Muscle of back (tissue), 3 donors: ENCODE measurements at regions not wholly inside any gene's neighbourhood (a gene's known extent, or its start where the extent isn't known, plus 50 kb on each side); places are given as distances from the start of the nearest gene placed in this dataset.
"Not testable (repeated sequence)": the region's sequence is repeated elsewhere in the genome, so short reads cannot be mapped to it uniquely, and the experiment has no call there.

Source experiments
- DNase-seq, 3 donors: peaks; one replicate each; pipeline versions ENCODE4 v3.0.0 to v3.0.0-alpha.2; 2013

DNA sequence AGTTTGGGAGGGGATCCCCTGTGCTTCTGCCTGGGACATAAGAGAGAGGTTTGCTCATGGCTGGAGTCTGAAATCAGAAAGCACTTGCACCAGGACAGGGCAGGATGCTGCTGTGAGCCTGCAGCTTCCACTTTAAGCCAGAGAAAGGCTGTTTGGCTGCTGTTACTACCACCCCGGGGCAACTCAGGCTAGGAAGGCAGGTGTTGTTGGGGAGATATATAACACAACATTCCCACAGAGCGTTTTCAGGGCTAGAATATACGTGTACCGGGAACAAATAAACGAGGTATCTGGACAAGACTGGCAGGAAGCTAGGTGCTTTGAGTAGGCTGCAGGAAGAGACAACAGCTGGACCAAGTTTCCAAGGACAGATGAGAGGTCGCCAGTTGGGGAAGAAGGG lies 313.3 kb upstream of the CCL2 start:
- no peak for DNase-seq

DNA sequence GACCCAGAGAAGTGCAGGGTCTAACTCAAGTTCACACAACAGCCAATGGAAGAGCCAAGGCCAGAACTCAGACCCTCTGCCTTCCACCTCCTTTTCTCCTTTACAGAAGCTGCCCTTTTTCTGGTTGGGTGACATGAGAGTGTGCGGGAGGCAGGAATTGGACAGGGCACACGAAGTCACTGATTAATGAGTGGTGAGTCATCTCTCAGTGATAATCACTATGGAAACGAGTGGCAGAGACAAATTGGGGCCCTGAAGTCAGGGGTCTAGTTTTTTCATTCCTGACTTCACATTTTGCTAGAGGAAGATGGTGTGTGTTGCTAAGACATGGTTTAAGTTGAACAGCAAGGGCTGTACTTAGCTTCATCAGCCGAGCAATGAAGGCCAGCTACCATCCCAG lies 312.7 kb upstream of the CCL2 start:
- no peak for DNase-seq

DNA sequence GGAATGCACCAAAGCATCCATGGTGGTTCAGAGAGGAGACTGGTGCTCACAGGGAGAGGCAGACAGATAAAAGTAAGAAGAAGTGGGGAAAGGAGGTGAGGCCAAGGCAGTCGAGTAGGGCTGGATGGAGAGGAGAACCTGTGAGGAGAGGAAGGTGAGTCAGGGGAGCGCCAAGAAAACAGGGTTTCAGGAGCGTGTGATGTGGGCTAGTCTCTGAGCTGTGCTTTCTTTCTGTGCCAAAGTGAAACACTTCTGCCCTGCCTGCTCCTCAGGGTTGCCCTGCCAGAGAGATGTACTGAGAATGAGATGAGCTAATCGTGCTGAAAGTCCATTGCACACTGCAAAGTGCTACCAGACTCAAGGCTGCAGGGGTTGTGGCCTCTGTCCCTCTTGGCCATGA lies 310.7 kb upstream of the CCL2 start:
- no peak for DNase-seq

DNA sequence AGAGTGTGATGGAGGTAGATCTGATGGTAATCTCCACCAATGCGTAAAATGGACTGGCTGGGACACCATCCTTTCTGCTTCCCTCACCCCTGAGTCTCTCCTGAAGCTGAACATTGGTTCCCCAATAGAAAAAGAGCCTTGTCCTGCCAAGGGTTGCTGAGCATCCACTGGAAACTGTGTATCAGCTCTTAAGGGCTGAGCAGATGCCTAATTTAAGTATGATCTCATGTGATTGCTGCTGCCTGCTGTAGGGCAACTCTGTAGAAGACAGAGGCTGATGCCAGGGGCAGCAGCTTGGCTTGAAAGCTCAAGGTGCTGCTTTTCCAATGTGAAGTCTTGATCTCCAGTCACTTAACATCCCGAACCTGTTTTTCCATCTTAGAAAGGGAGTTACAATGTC lies 310.3 kb upstream of the CCL2 start:
- no peak for DNase-seq

DNA sequence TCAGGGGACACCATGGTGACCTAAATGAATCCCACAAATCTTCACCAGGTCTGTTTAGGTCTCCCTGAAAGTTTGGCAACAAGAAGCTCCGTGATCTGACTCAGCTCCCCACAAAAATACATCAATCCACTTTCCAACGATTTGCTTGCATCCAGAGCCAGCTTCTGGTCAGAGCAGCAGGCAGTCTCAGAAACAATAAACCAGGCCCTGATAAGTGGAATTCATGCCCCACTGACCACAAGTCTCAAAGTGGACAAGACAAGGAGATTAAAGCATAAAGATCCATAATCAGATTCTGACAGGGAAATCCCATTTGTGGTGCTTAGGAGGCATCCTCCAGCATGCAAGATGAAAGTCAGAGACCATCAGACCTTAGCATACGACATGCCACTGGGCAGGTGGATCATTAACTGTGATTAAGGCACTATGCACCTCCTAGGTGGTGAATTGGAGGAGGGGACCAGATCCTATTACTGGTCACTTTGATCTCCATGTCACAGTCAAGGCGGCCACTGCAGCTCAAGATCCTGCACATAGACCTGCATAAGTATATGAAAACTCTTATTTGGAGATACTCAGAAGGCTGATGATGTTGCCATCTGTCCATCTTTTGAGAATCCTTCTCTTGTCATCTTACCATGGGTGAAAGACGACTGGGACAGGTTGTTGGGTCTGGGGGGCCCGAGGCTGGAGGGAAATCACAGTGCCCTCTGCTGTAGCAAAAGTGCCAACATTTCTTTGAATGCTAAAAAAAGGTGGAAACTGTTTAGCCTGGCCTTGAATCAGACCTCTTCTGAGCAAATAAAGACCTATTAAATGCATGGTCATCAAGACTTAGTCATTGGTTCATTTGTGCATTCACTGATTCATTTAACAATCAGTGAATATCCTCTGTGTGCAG lies 309.2 kb upstream of the CCL2 start:
- DNase-seq: no peak

DNA sequence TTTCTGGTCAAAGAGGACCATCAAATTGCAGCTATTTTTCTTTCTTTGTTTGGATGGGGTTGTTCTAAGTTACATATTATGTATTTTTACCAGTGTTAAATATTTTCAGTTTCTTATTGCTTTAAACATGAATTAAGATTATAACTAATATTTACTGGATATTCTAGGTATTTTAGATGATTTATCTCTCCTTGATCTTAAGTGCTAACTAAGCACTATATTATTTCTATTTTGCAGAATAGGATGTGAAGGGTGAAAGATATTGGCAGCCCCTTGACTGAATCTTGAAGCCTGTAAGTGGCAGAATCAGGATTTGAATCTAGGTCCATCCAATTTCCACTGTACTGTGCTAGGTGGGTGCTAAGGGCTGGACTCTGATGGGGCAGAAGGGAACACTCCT lies 307.3 kb upstream of the CCL2 start:
- DNase-seq: no peak

DNA sequence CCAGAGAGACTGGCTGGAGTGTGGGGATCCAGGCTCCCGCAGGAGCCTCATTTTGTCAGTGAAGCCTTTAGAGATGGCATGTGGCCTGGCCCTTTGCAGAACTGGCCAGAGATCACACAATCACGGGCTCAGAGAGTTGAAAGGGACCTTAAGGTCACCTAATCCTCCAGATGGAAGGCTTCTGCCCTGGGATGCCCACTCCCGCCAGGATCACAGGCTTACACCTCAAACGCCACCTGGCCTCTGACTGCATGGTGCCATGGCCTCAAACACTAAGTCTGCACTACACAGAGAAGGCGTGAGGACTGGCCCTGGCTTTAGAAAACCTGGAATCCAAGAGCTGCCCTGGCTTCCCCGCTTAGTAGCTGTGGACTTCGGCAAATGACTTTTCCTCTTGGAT lies 306.8 kb upstream of the CCL2 start:
- DNase-seq: no peak

DNA sequence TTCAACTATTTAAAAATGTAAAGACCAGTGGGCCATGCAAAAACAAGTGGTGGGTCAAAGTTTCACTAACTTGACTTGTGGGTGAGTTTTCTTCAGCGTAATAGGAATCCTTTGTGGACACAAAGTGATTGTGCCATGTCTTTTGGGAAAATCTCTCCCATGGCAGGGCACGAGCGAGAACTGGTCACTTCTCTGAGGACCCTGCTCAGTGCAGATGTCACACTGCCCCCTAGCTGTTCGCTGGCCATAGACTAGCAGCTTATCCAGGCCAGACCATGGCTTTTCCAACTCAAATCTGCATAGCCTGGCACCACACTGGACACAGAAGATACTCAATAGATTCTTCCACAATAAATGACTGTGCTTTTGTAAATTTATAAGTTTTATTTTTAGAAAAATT lies 306.0 kb upstream of the CCL2 start:
- no peak for DNase-seq

DNA sequence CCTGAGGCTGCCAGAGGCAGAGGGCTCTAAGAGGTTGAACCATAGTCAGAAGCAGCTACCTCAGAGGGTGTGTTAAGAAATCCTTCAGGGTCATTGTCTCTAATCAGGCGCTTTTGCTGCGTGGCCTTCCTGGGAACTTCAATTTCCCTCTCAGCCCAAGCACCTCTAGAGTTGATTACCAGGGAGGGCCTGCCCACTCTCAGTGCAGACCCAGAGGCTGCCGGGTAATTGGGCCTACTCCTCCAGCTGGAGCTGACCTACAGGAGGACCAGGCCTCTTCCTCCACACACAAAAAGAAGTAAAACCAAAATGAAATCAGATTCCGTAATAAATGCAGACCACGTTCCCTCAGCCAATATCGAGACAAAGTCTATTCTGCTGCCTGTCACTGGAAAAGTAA lies 305.0 kb upstream of the CCL2 start:
- DNase-seq: no peak

DNA sequence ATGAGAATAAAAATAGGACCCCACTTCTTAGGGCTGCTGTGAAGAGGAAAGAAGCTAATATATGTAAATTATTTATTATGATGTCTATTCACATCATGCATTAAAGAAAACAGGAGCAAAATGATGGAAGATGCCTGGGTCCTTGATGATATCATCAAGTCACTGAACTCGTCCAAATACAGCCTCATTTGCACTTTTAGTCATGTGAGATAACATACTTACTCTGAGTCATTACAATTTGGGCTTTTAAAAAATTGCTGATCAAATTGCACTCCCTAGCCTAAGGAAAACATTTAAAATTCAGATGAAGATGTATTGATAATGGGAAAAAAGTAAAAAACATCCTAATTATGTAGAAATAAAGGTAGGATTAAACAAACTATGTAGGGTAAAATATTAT lies 302.7 kb upstream of the CCL2 start:
- DNase-seq: no peak

DNA sequence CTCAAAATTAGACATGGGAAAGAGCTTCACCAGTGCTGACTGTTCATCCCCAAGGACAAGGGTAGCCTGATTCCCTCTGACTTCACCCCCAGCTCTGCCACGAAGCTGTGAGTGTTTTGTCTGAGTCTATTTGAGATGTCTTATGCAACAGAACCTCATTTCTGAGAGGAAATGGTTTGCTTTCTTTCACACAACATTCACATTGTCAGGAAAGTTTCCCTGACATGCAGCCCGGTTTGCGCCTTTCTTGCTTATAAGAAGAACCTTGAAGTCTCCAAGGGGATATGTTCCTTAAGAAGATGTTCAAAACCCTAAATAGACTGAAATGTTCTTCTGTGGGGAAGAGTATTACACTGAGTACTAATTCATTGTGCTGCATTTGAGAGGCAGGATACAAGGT lies 300.5 kb upstream of the CCL2 start:
- no peak for DNase-seq

DNA sequence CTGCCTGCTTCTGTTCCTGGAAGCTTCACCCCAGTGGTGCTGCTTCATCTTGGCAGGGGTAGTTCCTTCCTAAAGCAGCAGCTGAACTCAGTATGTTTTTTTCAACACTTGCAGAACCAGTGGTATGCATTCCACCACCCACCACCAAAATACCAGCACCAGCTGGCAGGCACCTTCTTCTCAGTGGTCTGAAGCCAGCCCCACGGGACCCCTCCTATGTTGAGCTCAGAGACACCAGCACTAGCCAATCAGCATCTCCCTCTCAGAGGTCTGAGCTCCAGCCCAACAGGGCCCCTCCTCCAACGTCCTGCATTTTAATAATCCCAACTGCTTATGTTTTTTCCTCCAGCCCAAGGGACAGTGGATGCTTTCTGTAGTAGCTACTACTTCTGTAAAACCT lies 299.6 kb upstream of the CCL2 start:
- no peak for DNase-seq

DNA sequence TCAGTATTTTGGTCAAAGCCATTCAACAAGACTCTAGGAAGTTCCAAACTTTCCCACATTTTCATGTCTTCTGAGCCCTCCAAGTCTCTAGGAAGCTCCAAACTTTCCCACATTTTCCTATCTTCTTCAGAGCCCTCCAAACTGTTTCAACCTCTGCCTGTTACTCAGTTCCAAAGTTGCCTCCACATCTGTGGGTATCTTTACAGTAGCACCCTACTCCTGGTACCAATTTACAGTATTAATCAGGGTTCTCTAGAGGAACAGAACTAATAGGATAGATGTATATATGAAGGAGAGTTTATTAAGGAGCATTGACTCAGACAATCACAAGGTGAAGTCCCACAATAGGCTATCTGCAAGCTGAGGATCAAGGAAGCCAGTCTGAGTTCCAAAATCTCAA lies 296.0 kb upstream of the CCL2 start:
- not testable (repeated sequence) for DNase-seq

DNA sequence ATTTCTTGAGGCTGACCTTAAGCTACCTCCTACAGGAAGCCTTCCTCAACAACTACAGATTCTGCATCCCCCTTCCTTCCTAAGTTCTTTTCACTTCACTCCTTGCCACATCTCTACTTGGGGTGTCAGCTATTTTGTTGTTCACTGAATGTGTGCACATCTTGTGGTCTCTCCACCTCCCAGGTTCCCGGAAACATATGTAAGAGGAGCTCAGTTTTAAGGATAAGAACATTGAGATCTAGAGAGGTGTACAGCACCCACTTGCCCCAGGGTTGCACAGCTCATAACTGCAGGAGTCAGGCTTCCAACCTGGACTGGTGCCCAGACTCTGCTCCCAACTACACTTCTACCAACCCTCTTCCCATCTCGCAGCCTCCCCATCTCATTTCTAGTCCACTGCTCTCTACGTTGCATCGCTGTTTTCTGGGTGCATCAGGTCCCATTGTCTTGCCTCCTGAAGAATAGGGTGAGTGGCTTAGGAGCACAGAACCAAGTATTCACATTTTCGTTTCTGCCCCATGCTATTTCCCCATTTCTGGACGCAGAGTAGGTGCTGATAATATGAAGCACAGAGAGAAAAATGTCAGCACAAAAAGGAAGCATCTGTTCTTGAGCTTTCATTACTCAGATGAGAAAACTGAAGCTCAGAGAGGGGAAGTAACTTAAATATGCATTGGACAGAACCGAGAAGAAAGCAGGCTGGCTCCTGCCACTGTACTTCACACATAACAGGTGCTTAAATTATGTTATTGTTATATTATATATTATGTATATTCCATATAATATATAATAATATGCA lies 292.0 kb upstream of the CCL2 start:
- DNase-seq: no peak

DNA sequence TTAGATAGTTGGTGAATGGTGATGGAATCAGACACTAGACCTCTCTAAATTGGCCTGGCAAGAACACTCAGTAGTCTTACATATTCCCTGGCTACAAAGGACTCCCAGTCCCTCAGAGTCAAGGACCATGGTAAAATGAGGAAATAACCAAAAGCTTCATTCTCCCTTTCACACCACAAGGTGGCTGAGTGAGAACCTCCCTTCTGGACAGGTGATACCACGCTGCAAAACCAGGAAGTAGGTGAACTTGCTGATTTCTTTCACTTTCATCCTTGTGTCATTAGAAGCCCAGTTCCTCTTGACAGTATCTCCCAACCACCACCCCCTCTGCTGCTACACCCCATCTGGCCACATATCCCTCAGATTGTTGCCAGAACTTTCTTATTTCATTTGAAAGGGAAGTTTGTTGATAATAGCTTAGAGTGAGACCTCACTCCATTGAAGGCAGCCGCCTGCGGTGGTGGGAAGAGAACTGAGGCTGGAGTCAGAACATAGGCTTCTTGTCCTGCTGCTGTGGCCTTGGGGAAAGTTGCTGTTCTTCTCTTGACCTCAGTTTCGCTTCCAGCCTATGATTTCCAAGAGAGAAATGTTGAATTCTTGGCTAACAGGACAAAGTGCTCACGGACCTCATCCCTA lies 290.6 kb upstream of the CCL2 start:
- no peak for DNase-seq

DNA sequence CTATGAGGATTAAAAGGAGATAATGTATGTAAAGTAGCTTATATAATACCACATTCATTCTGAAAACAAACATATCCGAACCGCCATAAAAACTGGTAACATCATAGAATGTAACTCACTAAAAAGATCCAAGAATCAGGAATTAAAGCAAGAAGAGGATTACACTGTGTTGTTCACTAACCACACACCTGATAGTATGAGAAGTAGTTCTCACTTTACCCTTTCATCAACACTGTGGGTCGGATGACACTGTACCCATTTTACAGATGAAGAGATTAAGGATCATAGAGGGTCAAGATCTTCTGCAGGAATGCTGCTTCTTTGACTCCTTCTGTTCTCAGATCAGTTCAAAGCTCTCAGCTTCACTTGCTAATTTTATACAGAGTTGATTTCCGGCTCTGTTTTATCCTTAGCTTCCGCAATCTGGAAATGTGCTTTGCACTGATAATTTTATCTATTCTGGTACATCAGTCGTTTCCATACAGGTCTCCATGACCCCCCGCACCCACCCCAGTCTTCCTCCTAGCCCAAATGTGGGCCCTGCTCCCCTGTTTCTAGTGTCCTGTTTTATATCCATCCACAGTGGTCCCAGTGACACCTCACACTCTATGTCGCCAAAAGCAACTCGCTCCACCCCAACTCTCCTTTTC lies 288.6 kb upstream of the CCL2 start:
- DNase-seq: no peak

DNA sequence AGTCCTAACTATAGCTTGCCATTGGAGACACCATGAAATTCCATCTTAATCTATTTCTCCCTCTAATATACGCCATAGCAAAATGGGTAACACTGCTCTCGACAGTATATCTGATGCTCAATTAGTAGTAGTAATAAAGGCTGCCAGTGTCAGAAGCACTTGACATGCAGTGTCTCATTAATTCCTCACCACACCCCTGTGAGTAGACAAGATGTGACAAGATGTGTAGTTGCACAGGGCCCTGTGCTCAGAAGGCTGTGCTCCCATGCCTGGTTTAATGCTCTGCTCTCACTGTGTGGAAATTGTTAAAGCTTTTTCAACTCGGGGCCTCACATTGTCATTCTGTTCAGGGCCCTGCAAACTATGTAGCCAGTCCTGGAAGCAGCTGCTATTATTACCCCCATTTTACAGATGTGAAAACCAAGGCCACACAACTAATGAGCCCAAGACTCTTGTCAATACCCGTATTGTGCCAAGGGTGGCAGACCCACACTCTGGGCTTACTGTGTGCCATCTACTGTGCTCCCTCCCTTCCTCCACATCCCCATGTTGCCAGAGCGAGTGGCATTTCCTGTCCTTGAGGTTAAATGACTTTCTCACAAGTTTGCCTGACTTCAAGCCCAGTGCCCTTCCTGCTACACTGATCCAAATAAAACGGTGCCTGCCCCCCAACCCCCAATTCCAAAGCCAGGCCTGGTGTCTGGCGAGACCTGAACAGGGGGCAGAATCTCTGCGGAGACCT lies 287.3 kb upstream of the CCL2 start:
- no peak for DNase-seq

DNA sequence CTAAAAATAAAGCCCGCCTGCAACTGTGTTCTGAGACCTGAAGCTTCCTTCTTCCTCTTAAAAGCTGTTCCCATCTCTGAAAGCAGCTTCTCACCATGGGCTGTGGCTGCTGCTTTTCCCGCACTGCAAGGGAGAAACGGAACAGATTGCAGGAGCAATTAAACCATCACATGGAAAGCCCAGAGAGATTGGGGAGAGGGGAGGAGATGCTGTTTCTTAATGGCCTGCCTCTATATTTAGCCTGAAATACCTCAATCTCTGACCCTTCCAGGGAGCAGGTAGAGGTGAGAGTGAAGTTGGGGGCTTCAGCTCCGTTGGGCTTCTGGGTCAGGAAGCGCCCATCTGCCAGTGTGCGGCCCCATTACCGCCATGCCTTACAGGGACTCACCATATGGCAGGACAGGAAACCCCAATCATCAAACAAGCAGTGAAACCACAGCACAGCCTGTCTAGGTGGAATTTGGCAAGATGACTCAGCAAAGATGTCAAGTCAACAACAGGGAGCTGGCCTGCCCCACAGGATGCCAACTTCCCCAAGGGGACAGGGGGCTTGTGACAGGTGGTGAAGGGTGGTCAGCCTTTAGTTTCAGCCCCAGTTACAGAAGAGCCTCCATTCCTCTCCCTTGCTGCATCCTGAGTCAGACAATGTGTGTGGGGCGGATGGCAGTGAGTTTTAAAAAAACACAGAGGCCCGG lies 286.6 kb upstream of the CCL2 start:
- DNase-seq: no peak

DNA sequence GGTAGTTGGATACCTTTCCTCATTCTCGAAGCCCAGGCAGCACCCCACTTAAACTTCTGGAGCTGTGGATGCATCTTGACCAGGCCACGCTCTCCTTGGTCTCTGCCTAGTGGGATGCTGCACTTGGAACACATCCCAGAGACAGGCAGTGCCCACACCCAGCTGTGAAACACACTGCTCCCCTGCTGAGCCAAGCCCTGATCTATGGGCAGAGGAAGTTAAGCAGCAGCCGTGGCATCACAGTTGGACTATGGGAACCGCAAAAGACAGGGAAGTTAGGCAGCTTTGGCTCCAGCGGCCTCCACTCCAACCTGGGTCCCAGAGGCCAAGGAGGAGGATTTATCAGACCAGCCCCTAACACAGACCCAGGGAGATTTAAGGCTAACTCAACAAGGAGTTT lies 284.8 kb upstream of the CCL2 start:
- DNase-seq: no peak

DNA sequence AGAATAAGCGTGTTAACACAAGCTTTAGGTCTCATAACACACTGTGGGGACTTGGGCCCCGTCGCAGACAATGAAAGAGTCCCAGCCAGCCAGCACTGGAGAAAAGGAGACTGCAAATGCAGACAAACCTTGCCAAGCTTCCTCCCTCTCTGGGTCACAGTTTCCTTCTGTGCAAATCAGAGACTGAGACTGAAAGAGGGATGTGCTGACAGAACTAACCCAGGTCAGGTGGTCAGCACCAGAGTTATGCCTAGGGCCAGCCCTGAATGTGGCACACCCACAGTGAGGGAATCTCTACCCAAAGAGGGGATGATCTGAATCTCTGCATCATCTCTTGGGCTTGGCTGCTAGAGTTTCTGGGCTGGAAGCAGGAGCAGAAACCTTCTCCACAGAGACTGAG lies 282.3 kb upstream of the CCL2 start:
- no peak for DNase-seq

DNA sequence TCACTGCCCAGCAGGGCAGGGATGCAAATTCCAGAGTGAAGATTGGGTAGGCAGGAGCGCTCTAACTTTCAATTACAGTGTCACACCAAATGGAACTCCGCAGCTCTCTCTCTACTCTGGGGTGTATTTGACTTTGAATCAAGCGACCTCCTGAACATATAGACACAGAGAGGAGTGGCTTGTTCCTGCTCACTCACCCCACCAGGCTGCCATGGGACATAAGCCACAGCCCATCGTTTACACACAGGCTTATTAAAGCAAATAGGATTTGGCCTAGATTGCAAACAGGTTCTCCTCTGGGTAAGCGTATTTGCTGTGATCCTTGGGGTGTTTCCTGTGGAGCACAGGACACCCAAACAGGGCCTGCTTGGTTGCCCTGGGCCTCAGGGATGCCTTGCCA lies 281.6 kb upstream of the CCL2 start:
- DNase-seq: no peak
